Fibroblast of peridontal ligament (primary cell): ENCODE measurements at regions not wholly inside any gene's neighbourhood (a gene's known extent, or its start where the extent isn't known, plus 50 kb on each side); places are given as distances from the start of the nearest gene placed in this dataset.

ENCODE experiments used
- DNase-seq: peaks from one replicate; pipeline ENCODE4 v3.0.0-alpha.2; 2010; ENCODE audit errors: extremely low read depth

DNA sequence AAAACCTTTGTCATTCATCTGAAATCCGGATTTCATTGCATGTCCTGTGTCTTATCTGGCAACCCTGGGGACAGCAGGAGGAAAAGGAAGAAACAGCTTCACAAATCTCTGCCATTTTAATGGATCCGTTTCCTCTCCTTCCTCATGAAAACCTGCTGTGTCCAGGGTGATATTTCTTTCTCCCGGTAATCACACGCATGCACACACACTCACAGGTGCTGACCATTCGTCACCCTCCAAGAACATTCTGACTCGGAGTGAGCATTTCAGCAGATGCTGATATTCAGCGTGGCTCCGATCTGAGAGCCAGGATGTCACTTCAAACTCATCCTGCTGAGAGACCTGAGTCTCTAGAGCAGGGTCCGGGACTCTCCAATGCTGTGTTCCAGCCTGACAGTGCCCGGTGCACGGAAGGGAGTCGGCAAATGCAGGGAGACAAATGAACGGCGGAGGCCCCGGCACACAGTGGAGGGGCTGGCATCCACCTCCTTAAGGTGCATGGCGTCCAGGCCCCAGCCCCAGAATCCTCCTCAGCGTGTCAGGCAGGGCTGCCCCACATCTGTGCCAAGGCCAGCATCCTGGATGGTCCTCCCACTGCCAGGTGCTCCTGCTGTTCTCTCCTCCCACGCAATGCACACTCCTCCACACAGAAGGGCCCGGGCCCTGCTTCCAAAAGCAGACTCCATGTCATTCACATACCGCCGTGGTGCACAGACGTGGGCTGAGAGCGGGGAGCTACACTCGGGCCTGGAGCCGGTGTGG is 70.7 kb downstream of the RBFOX3 start:
- DNase-seq = no peak

- DNase-seq = no peak
Measured at GRCh38 chr17:79538291-79538690, 72.6 kb downstream of the RBFOX3 start.

DNA sequence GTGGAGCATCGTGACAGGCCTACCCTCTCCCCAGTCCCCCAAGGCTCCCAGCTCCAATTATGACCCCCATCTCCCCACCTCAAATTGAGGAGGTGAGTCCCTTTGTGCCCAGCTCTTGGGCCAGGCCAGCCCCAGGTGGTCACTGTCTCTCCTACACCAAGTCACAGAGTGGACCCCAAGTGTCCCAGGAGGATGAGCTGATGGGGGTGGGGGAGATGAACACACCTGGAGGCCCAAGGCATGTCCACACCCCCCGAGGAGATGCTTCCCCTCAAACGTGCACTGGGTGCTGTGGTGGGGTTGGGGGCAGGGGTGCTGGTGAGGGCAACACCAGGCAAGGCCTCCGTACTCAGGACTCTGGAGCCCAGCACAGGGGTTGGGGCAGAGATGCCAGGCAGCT is 73.2 kb downstream of the RBFOX3 start:
- DNase-seq = no peak

GRCh38 chr17:79537061-79537460 is 73.8 kb downstream of the RBFOX3 start:
- no peak for DNase-seq

GRCh38 chr17:79536212-79536840 is 74.5 kb downstream of the RBFOX3 start:
- DNase-seq = no peak

DNA sequence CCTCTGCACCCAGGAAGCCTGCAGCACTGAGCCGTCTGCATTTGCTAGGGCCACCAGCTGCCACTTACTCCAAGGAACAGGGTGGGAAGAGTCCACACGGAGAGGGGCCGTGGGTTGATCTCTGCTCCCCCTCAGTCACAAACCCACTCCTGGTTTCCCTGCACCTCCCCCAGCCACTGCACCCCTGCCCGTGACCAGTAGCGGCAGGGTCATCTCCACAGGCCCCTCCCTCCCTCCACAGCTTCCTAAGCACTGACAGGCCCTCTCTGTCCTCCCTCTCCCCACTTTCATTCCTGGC is 75.2 kb downstream of the RBFOX3 start:
- DNase-seq = no peak

- no peak for DNase-seq
Measured at GRCh38 chr17:79534851-79535727, 75.8 kb downstream of the RBFOX3 start.

DNA sequence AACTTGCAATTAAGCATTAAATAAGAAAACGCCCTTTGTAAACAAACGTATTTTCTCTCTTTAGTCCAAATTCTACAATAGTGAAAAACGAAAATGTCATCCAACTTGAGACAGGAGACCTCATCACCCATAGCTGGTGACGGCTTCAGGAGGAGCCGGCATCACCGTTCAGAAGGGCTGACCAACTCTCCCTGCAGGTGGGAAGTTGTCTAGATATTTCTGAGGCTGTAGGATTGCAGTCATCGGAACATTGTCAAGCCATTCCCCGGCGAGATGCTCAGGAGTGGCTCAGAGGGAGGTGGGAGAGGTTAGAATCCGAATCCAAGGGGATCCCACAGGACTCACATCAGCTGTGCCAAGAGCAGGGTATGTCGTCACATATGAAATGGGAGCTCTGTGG is 76.7 kb downstream of the RBFOX3 start:
- no peak for DNase-seq

- DNase-seq = no peak
Measured at GRCh38 chr17:79533116-79533515, 77.7 kb downstream of the RBFOX3 start.

GRCh38 chr17:79532107-79532790 is 78.6 kb downstream of the RBFOX3 start:
- no peak for DNase-seq

GRCh38 chr17:79531191-79532095 is 79.4 kb downstream of the RBFOX3 start:
- no peak for DNase-seq

DNA sequence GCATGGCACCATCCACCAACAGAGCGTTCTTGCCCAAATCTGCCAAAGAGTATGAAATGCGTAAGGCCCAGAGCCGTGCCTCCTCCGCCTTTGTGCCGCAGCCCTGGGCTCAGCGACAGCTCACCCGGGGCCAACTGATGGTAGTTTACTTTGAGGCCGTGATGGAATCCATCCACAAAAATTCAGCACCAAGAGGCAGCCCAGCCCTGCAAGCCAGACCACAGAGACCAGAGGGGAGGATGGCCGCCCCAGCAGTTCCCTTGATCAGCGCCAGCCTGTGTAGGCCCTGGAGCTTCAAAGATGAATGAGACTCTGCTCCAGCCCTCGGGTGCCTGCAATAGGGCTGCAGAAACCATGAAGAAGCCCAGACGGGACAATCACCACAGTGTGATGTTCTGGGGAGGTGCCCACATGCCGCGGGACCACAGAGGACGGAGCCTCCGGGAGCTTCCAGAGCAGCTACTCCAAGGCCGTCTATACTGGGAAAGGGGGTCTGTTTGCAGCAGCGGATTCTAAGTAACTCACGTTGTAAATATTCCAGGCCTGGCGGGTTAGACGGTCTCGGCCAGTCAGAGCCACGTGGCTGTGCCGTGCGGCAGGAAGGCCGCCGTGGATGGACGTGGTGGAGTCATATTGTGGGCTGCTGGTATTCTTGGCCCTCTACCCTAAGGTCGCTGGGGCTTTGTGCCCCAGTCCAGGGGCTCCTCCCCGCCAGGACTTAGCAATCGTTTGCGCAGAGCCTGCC is 80.3 kb downstream of the RBFOX3 start:
- no peak for DNase-seq

GRCh38 chr17:79529661-79530081 is 81.2 kb downstream of the RBFOX3 start:
- no peak for DNase-seq

DNA sequence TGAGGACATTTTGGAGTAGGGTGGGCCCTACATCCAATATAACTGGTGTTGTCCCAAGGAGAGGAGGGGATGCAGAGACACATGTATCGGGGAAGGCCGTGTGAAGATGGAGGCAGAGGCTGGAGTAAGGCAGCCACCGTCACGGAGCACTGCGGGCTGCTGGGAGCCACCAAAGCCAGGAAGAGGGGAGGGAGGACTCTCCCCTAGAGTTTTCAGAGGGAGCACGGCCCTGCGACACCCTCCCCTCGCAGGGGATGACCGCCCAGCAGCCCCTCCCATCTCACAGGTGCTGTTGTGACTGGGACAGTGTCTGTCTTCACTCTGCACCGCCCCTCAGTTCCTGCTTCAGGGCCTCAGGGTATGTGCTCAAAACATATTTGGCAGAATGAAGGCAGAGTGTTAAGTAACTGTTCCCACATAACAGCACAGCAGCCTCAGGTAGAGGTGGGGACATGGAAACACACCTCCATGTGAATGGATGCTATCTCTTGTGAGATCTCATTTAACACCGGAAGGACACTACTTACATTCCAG is 82.2 kb downstream of the RBFOX3 start:
- no peak for DNase-seq

GRCh38 chr17:79527306-79527705 is 83.5 kb downstream of the RBFOX3 start:
- no peak for DNase-seq

DNA sequence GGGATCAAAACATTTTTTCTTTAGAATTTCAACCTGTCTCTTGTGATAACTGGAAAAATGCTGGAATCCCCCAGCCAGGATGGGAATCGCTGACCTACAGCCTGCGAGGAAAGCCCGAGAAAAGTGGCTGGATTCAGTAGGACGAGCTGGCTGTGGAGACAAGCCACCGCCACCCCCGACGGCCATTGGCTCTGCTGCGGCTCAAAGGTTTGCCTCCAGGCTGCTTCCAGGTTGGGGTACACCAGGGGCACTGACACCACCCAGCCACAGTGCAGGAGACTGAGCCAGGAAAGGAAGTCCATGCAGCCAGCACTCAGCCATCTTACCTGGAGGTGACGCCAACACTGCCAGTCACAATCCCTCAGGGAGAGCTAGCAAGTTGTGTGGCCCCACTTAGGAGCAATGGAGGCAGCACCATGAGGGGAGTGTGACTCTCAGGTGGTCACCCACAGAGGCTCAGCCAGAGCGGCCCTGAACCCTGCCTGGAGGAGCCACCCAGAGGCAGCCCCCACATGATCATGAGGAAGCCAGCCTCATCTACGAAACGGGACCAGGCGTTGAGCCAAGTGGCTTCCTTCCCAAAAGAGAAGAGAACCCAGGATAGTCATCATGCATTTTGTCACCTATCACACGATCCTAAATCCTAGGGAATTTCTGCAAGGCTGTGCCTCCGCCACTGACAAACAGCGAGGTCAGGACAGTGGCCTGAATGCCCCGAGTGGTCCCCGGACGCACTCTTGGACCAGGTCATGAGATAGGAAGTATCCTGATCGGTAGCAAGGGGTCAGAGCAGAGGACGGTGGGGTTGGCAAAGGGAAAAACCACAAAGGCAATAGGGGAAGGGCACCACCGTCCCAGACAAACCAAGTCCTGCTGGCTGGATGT is 84.8 kb downstream of the RBFOX3 start:
- DNase-seq = no peak

GRCh38 chr17:79524213-79525187 is 86.4 kb downstream of the RBFOX3 start:
- DNase-seq = no peak

GRCh38 chr17:79522414-79522813 is 88.4 kb downstream of the RBFOX3 start:
- no peak for DNase-seq
